Liver (tissue), 7 donors: ENCODE measurements at regions not wholly inside any gene's neighbourhood (a gene's known extent, or its start where the extent isn't known, plus 50 kb on each side); places are given as distances from the start of the nearest gene placed in this dataset.

ENCODE experiments used
- DNase-seq: peaks from one replicate; pipeline ENCODE4 v3.0.0-alpha.2; 2017; ENCODE audit warnings: low spot score
- H3K27ac ChIP-seq, 2 donors: one replicate each; pipeline ENCODE4 v1.7.0; 2013; ENCODE audit warnings: inconsistent platforms in 2 of 2, low read length in 2 of 2, control low read depth in 1 of 2, low read depth in 1 of 2, mild to moderate bottlenecking in 1 of 2
- H3K27me3 ChIP-seq, 4 donors: one replicate each; pipeline versions ENCODE4 v1.6.1 to v1.7.0; 2013; ENCODE audit warnings: low read length in 3 of 4, inconsistent platforms in 1 of 4, mild to moderate bottlenecking in 1 of 4, moderate library complexity in 1 of 4; ENCODE audit not compliant: control insufficient read depth in 4 of 4, insufficient read depth in 4 of 4
- H3K36me3 ChIP-seq, 4 donors: one replicate each; pipeline versions ENCODE4 v1.6.1 to v1.7.0; 2013; ENCODE audit warnings: low read length in 3 of 4, mild to moderate bottlenecking in 3 of 4, low read depth in 1 of 4, moderate library complexity in 1 of 4; ENCODE audit not compliant: control insufficient read depth in 4 of 4, insufficient read depth in 3 of 4
- H3K4me1 ChIP-seq, 4 donors: one replicate each; pipeline versions ENCODE4 v1.6.1 to v1.7.0; 2013; ENCODE audit warnings: low read length in 3 of 4, mild to moderate bottlenecking in 3 of 4, moderate library complexity in 1 of 4; ENCODE audit not compliant: control insufficient read depth in 4 of 4, insufficient read depth in 4 of 4
- H3K4me3 ChIP-seq, 3 donors: one replicate each; pipeline versions ENCODE4 v1.6.1 to v1.7.0; 2013; ENCODE audit warnings: low read length in 3 of 3, control low read depth in 1 of 3, low read depth in 1 of 3, mild to moderate bottlenecking in 1 of 3
- H3K9ac ChIP-seq, 2 donors: one replicate each; pipeline ENCODE4 v1.7.0; 2013; ENCODE audit warnings: low read length in 2 of 2, mild to moderate bottlenecking in 2 of 2, moderate library complexity in 2 of 2, control low read depth in 1 of 2, low read depth in 1 of 2
- H3K9me3 ChIP-seq, 4 donors: one replicate each; pipeline versions ENCODE4 v1.6.1 to v1.7.0; 2013; ENCODE audit warnings: low read length in 3 of 4; ENCODE audit not compliant: control insufficient read depth in 4 of 4
- GABPA ChIP-seq, 2 donors: IDR thresholded peaks in 1 of 2; conservative IDR thresholded peaks in 1 of 2; 2 replicates each; pipeline ENCODE4 v1.6.1; 2016; ENCODE audit warnings: antibody characterized with exemption in 2 of 2, mild to moderate bottlenecking in 1 of 2, moderate library complexity in 1 of 2
- NR2F2 ChIP-seq: IDR thresholded peaks from 2 replicates; pipeline ENCODE4 v1.6.1; 2016; ENCODE audit warnings: antibody characterized with exemption
- RAD21 ChIP-seq, 2 donors: IDR thresholded peaks; 2 replicates each; pipeline ENCODE4 v1.6.1; 2016; ENCODE audit warnings: antibody characterized with exemption in 2 of 2, mild to moderate bottlenecking in 2 of 2
- RXRA ChIP-seq, 2 donors: IDR thresholded peaks; 2 replicates each; pipeline ENCODE4 v1.6.1; 2017 to 2018; ENCODE audit warnings: antibody characterized with exemption in 2 of 2, mild to moderate bottlenecking in 1 of 2
- TAF1 ChIP-seq: conservative IDR thresholded peaks from 2 replicates; pipeline ENCODE4 v1.6.1; 2016; ENCODE audit warnings: antibody characterized with exemption, mild to moderate bottlenecking
- YY1 ChIP-seq: IDR thresholded peaks from 2 replicates; pipeline ENCODE4 v1.6.1; 2016; ENCODE audit warnings: antibody characterized with exemption, mild to moderate bottlenecking
- WGBS: extraction: QIAGEN DNeasy Blood & Tissue Kit; methylation state at CpG from one replicate; pipeline ENCODE4 v1.1.7; 2013; 5-methylcytosine and 5-hydroxymethylcytosine counted together
- donor health status: healthy.
- donor health status: healthy.
- donor health status: healthy.
- donor health status: healthy.

DNA sequence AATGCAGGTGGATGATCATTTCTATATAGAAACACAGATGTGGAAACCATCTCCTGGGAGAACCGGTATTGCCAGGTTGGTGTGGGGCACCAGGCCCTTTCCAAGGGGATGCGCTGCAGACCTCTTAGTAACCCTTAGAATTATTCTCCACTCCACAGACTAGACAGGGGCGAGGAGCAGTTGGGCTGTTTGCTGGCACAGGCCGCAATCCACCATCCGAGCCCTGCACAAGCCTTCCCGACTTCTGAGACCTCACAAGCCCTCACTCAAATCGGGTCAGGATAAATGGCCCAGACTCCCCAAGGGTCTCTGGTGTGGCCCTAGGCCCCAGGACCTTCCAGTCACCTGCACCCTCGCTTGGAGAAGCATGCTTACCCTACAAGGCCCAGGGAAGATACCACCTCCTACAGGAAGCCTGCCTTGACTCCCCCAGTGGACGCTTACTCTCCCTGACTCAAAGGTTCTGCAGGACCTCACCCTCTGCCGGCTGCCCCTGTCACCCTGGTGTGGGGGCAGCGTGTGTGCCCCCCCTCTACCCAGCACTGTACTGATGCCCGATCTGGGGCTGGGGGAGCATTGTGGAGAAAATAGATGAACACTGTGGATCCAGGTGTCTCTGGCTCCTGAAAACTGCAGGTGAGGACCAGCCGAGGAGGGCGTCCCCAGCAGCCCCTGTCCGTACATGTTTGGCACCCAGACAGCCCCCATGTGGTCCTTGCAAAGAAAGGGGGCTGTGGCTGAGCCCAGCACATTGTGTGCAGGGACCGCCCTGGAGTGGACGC lies 49.8 kb upstream of the ACSF3 start:
- no peaks in the 10 kb centered on the region for H3K36me3 ChIP-seq
- no peaks in the 10 kb centered on the region for H3K4me1 ChIP-seq
- H3K9ac ChIP-seq = no peak overlapping the region
- H3K27me3 ChIP-seq = peaks cover 0 to 2% (median 0%) of the 10 kb centered on the region in 4 donors
- no peak overlapping the region for H3K27ac ChIP-seq
- no peak for TF ChIP-seq NR2F2
- no peak for TF ChIP-seq TAF1
- TF ChIP-seq RAD21 (IDR thresholded peaks at IDR 0.05) = no peak
- TF ChIP-seq RXRA (IDR thresholded peaks at IDR 0.05) = no peak
- no peak for TF ChIP-seq YY1
- no peak for TF ChIP-seq GABPA (IDR thresholded peaks at IDR 0.05 in 1 of 2, conservative IDR thresholded peaks at IDR 0.05 in 1 of 2)
- WGBS = 77% methylated on average over 17 of the region's 17 CpGs
- DNase-seq = no peak
- H3K4me3 ChIP-seq = no peak overlapping the region
- no peaks in the 10 kb centered on the region for H3K9me3 ChIP-seq
